ENCODE measurements at regions not wholly inside any gene's neighbourhood (a gene's known extent, or its start where the extent isn't known, plus 50 kb on each side); places are given as distances from the start of the nearest gene placed in this dataset.

- intact Hi-C loops (cut with DNase I), result no loop called here
- 77 to 81% (median 78%) methylated on average over 2 of the region's 2 CpGs for WGBS, 4 donors
- H3K27ac ChIP-seq, result peak overlapping the region in 1 of 5 donors; percentile 55
Observed at GRCh38 chr6:22826961-22827360, 257.6 kb downstream of the HDGFL1 start.

GRCh38 chr6:22827760-22828159, 258.4 kb downstream of the HDGFL1 start:
- Histone ChIP-seq H3K36me3 (replicated peaks in 1 of 2) (no peaks in the 10 kb centered on the region), H3K4me1 (replicated peaks in 1 of 2) (peaks cover 8 to 16% of the 10 kb centered on the region in 2 donors), H3K27me3 (no peaks in the 10 kb centered on the region), H3K9me3 (replicated peaks in 1 of 3) (no peaks in the 10 kb centered on the region), H3K4me3 (no peak overlapping the region), H3K27ac (peak overlapping the region in 3 of 5 donors; percentile 55 to 56 (median 56))
- intact Hi-C loops (cut with DNase I), result no loop called here
- TF ChIP-seq CTCF (IDR thresholded peaks at IDR 0.05), result no peak
- no peak for DNase-seq
- WGBS, 4 donors, result 19 to 43% (median 32%) methylated on average over 1 of the region's 1 CpG

More at GRCh38 chr6:22826961-22827360, 257.6 kb downstream of the HDGFL1 start:
- H3K9me3 ChIP-seq (replicated peaks in 1 of 3), result no peaks in the 10 kb centered on the region
- no peak for TF ChIP-seq CTCF (IDR thresholded peaks at IDR 0.05)
- no peak for TF ChIP-seq POLR2A (IDR thresholded peaks at IDR 0.05)
- no peaks in the 10 kb centered on the region for H3K27me3 ChIP-seq
- H3K36me3 ChIP-seq (replicated peaks in 1 of 2), result no peaks in the 10 kb centered on the region
- no peak for DNase-seq
- H3K4me1 ChIP-seq (replicated peaks in 1 of 2), result peaks cover 8 to 16% of the 10 kb centered on the region in 2 donors
- H3K4me3 ChIP-seq, result no peak overlapping the region

GRCh38 chr6:22828179-22829062, 259.1 kb downstream of the HDGFL1 start:
- intact Hi-C loops (cut with DNase I), result no loop called here
- DNase-seq, result peak; percentile 30 to 78 (median 51)
- H3K4me3 ChIP-seq, result peak overlapping the region in 1 of 4 donors; percentile 39
- no peaks in the 10 kb centered on the region for H3K27me3 ChIP-seq
- H3K27ac ChIP-seq, result peak overlapping the region in 4 of 5 donors; percentile 48 to 74 (median 62)
- TF ChIP-seq POLR2A (IDR thresholded peaks at IDR 0.05) (no peak), CTCF (IDR thresholded peaks at IDR 0.05) (peak; percentile 51 to 69 (median 61))
- WGBS, 4 donors, result 35 to 40% (median 37%) methylated on average over 13 of the region's 13 CpGs
- peaks cover 8 to 16% of the 10 kb centered on the region in 2 donors for H3K4me1 ChIP-seq (replicated peaks in 1 of 2)
- H3K36me3 ChIP-seq (replicated peaks in 1 of 2), result no peaks in the 10 kb centered on the region
- H3K9me3 ChIP-seq (replicated peaks in 1 of 3), result no peaks in the 10 kb centered on the region

GRCh38 chr6:22829070-22829469, 259.7 kb downstream of the HDGFL1 start:
- H3K27ac ChIP-seq, result no peak overlapping the region
- intact Hi-C loops (cut with DNase I), result no loop called here
- no peaks in the 10 kb centered on the region for H3K9me3 ChIP-seq (replicated peaks in 1 of 3)
- no peaks in the 10 kb centered on the region for H3K27me3 ChIP-seq
- peaks cover 8 to 16% of the 10 kb centered on the region in 2 donors for H3K4me1 ChIP-seq (replicated peaks in 1 of 2)
- no peaks in the 10 kb centered on the region for H3K36me3 ChIP-seq (replicated peaks in 1 of 2)
- no peak for DNase-seq
- H3K4me3 ChIP-seq, result no peak overlapping the region
- TF ChIP-seq CTCF (IDR thresholded peaks at IDR 0.05), result no peak
- no peak for TF ChIP-seq POLR2A (IDR thresholded peaks at IDR 0.05)
